ENCODE measurements at regions not wholly inside any gene's neighbourhood (a gene's known extent, or its start where the extent isn't known, plus 50 kb on each side); places are given as distances from the start of the nearest gene placed in this dataset.
A peak's percentile ranks its signal among the peaks of the same experiment; 100 is the strongest.

GRCh38 chr7:89934101-89934500 is 220.2 kb upstream of the STEAP1 start:
- DNase-seq, result no peak

- DNase-seq, result no peak
Observed at GRCh38 chr7:89943525-89944050, 210.7 kb upstream of the STEAP1 start.

- no peak for DNase-seq
Observed at GRCh38 chr7:89958525-89959068, 195.7 kb upstream of the STEAP1 start.

GRCh38 chr7:89966067-89966664 is 188.1 kb upstream of the STEAP1 start:
- no peak for DNase-seq

- no peak for DNase-seq
Observed at GRCh38 chr7:89975577-89975976, 178.7 kb upstream of the STEAP1 start.

GRCh38 chr7:89987665-89988064 is 166.6 kb upstream of the STEAP1 start:
- no peak for DNase-seq

GRCh38 chr7:89988074-89988473 is 166.2 kb upstream of the STEAP1 start:
- DNase-seq, result no peak

- no peak for DNase-seq
Observed at GRCh38 chr7:89989454-89989853, 164.8 kb upstream of the STEAP1 start.

- DNase-seq, result no peak
Observed at GRCh38 chr7:89994483-89994882, 159.8 kb upstream of the STEAP1 start.

GRCh38 chr7:89998554-89998953 is 155.7 kb upstream of the STEAP1 start:
- no peak for DNase-seq

GRCh38 chr7:90005836-90006235 is 148.4 kb upstream of the STEAP1 start:
- no peak for DNase-seq

GRCh38 chr7:90007001-90007654 is 147.1 kb upstream of the STEAP1 start:
- DNase-seq, result no peak

- DNase-seq, result no peak
Observed at GRCh38 chr7:90007831-90008230, 146.4 kb upstream of the STEAP1 start.

GRCh38 chr7:90022213-90022612 is 132.1 kb upstream of the STEAP1 start:
- DNase-seq, result no peak

- no peak for DNase-seq
Observed at GRCh38 chr7:90025771-90026170, 128.5 kb upstream of the STEAP1 start.

- DNase-seq, result no peak
Observed at GRCh38 chr7:90033850-90034249, 120.4 kb upstream of the STEAP1 start.

GRCh38 chr7:90053094-90053493 is 101.2 kb upstream of the STEAP1 start:
- DNase-seq, result no peak

GRCh38 chr7:90061077-90061476 is 93.2 kb upstream of the STEAP1 start:
- no peak for DNase-seq

- DNase-seq, result no peak
Observed at GRCh38 chr7:90064370-90064769, 89.9 kb upstream of the STEAP1 start.

- no peak for DNase-seq
Observed at GRCh38 chr7:90067171-90067570, 87.1 kb upstream of the STEAP1 start.

GRCh38 chr7:90070238-90070637 is 84.0 kb upstream of the STEAP1 start:
- DNase-seq, result peak; percentile 11 to 71

GRCh38 chr7:90078921-90079320 is 75.3 kb upstream of the STEAP1 start:
- no peak for DNase-seq

GRCh38 chr7:90081621-90082020 is 72.6 kb upstream of the STEAP1 start:
- DNase-seq, result no peak

- no peak for DNase-seq
Observed at GRCh38 chr7:90092506-90092905, 61.8 kb upstream of the STEAP1 start.

- DNase-seq, result no peak
Observed at GRCh38 chr7:90094030-90094429, 60.2 kb upstream of the STEAP1 start.
